Mammary epithelial cell (primary cell): ENCODE measurements at regions not wholly inside any gene's neighbourhood (a gene's known extent, or its start where the extent isn't known, plus 50 kb on each side); places are given as distances from the start of the nearest gene placed in this dataset.

ENCODE experiments used
- EZH2 ChIP-seq: IDR thresholded peaks from 2 replicates; pipeline ENCODE4 v1.6.1; 2012; ENCODE audit warnings: low read length, inconsistent platforms, borderline replicate concordance
- TF ChIP-seq, protein P1 (sequence below), 2 donors: IDR thresholded peaks in 1 of 2; conservative IDR thresholded peaks in 1 of 2; 2 replicates each; pipeline ENCODE4 v1.5.1; 2011 to 2012; ENCODE audit warnings: inconsistent platforms in 2 of 2, low read length in 2 of 2, mild to moderate bottlenecking in 2 of 2, control low read depth in 1 of 2, low read depth in 1 of 2; ENCODE audit not compliant: insufficient read depth in 1 of 2; ENCODE audit errors: extremely low read depth in 1 of 2

DNA sequence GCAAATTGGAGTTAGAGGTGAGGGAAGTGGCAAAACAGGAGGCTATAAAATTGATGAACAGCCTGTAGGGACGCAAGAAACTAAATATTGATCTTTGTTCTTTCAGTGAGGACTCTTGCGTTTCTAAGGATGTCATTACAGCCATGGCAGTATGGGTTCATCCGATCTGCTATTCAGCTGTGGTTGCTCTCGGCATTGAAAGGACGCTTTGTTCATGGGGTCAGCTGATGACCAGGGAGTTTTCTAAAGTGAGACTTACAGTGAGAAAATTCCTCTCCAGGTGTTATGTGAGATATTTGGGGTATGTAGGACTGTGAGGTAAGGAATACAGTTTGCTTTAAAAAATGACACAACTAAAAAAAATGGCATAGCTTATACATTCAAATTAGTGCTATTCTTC is 52.7 kb upstream of the PELI1 start:
- TF ChIP-seq, protein P1, sequence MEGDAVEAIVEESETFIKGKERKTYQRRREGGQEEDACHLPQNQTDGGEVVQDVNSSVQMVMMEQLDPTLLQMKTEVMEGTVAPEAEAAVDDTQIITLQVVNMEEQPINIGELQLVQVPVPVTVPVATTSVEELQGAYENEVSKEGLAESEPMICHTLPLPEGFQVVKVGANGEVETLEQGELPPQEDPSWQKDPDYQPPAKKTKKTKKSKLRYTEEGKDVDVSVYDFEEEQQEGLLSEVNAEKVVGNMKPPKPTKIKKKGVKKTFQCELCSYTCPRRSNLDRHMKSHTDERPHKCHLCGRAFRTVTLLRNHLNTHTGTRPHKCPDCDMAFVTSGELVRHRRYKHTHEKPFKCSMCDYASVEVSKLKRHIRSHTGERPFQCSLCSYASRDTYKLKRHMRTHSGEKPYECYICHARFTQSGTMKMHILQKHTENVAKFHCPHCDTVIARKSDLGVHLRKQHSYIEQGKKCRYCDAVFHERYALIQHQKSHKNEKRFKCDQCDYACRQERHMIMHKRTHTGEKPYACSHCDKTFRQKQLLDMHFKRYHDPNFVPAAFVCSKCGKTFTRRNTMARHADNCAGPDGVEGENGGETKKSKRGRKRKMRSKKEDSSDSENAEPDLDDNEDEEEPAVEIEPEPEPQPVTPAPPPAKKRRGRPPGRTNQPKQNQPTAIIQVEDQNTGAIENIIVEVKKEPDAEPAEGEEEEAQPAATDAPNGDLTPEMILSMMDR (conservative IDR thresholded peaks at IDR 0.05 in 1 of 2, IDR thresholded peaks at IDR 0.05 in 1 of 2; ENCODE audit: extremely low read depth in 1 of 2, insufficient read depth in 1 of 2, low read depth in 1 of 2, low read length in 2 of 2): no peak
- TF ChIP-seq EZH2: no peak
